ENCODE measurements at regions not wholly inside any gene's neighbourhood (a gene's known extent, or its start where the extent isn't known, plus 50 kb on each side); places are given as distances from the start of the nearest gene placed in this dataset.

DNA sequence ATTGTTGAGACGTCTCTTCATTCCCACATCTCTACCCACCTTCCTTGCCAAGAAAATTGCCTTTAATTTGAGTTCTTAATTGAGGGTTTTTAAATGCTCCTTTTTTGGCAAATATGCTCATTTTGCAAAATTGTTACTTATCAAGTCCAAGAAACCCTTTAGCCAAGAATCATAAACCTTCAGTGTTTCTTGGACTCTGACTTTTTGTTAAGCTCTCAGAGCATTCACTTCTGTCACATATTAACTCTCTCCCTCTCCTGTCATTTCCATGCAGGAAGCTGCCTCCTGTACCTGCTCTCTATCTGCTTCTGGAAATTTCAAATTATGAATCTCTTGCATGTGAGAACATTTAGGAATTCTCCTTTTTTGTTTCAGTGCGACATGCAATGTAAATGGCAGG is 100.0 kb upstream of the PIEZO2 start:
- no peak overlapping the region for H3K4me3 ChIP-seq (ENCODE audit: low read depth, low read length)
- TF ChIP-seq, protein P1, sequence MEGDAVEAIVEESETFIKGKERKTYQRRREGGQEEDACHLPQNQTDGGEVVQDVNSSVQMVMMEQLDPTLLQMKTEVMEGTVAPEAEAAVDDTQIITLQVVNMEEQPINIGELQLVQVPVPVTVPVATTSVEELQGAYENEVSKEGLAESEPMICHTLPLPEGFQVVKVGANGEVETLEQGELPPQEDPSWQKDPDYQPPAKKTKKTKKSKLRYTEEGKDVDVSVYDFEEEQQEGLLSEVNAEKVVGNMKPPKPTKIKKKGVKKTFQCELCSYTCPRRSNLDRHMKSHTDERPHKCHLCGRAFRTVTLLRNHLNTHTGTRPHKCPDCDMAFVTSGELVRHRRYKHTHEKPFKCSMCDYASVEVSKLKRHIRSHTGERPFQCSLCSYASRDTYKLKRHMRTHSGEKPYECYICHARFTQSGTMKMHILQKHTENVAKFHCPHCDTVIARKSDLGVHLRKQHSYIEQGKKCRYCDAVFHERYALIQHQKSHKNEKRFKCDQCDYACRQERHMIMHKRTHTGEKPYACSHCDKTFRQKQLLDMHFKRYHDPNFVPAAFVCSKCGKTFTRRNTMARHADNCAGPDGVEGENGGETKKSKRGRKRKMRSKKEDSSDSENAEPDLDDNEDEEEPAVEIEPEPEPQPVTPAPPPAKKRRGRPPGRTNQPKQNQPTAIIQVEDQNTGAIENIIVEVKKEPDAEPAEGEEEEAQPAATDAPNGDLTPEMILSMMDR (IDR thresholded peaks at IDR 0.05; ENCODE audit: low read depth, low read length), result no peak
- TF ChIP-seq POLR2A (IDR thresholded peaks at IDR 0.05; ENCODE audit: extremely low read depth, insufficient read length) (no peak), MYC (IDR thresholded peaks at IDR 0.05; ENCODE audit: low read depth, low read length) (no peak)
- TF ChIP-seq, protein P2, sequence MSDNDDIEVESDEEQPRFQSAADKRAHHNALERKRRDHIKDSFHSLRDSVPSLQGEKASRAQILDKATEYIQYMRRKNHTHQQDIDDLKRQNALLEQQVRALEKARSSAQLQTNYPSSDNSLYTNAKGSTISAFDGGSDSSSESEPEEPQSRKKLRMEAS (IDR thresholded peaks at IDR 0.05; ENCODE audit: low read depth, low read length), result no peak
- no peak for DNase-seq (ENCODE audit: low read depth)

DNA sequence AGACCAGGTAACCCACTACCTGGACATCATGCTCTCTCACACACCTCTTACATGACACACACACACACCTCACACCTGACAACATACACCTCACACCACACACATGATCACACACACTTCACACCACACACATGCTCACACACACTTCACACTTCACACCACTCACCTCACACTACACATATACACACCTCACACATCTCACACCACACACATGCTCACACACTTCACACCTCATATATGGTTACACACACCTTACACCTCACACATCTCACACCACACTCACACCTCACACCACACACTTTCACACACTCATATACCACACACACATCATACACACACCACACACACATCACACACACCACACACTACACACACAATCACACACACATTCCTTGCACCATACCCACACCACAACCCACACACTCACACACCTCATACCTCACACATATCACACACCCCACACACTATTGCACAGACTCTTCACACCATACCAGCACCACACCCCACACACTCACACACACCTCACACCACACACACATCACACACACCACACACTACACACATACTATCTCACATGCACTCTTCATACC is 98.1 kb upstream of the PIEZO2 start:
- no peak overlapping the region for H3K4me3 ChIP-seq (ENCODE audit: low read depth, low read length)
- no peak for DNase-seq (ENCODE audit: low read depth)
- TF ChIP-seq, protein P2 (IDR thresholded peaks at IDR 0.05; ENCODE audit: low read depth, low read length), result no peak

DNA sequence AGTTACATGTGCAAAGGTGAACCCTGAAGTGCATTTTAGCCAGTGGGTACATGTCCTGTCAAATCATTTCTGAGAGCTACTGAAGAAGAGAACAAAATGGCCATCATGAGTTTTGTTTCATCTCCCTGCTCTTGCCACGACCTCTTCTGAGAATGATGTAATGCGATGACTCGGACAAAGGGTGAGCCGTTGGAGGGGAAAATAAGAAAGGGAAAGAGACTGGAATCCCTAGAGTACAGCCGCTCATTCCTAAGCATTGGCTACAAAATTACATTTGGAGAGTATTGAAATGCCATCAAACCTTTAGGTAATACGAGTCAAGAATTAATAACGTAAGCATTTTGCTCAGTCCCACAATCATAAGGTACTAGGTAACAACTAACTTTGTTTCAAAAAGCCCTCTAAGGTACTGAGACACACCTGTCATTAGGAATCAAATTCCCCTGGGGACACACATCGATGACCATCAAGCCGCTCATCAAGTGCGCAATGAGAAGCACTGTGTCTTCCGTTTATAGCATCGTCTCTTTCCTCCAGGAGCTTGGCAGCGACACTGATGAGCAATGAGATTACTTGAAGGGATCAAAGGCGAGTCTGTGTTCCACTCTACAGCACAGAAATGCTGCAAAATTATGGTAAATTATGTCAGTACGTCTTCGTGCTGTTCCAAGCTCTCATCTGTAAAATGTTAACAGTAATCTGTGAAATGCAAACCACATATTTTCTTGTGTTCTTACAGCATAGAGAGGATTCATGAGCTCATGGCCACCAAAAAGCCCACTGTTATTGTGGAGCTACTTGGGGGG is 97.3 kb upstream of the PIEZO2 start:
- DNase-seq (ENCODE audit: low read depth), result no peak
- TF ChIP-seq, protein P1 (IDR thresholded peaks at IDR 0.05; ENCODE audit: low read depth, low read length), result no peak
- TF ChIP-seq MYC (IDR thresholded peaks at IDR 0.05; ENCODE audit: low read depth, low read length), result no peak
- TF ChIP-seq POLR2A (IDR thresholded peaks at IDR 0.05; ENCODE audit: extremely low read depth, insufficient read length), result no peak
- TF ChIP-seq, protein P2 (IDR thresholded peaks at IDR 0.05; ENCODE audit: low read depth, low read length), result no peak
- no peak overlapping the region for H3K4me3 ChIP-seq (ENCODE audit: low read depth, low read length)

DNA sequence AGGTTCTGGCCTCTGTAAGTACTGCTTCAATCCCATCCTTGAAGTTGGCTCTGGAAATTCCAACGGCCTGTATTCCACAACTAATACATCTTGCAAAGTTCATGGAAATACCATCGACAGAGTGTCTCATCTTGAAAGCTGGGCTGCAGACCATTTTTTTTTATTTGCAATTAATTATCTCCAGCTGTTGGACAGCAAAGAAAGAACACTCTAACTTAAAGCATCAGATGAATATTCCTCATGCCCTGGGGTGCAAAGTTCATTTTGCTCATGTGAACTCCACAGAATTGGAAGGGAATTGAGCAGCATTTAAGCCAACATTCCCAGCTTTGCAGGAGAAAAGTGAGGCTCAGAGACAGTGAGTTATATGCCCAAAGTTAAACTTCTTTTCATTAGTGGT is 96.5 kb upstream of the PIEZO2 start:
- TF ChIP-seq POLR2A (IDR thresholded peaks at IDR 0.05; ENCODE audit: extremely low read depth, insufficient read length) (no peak), MYC (IDR thresholded peaks at IDR 0.05; ENCODE audit: low read depth, low read length) (no peak)
- TF ChIP-seq, protein P1 (IDR thresholded peaks at IDR 0.05; ENCODE audit: low read depth, low read length), result no peak
- TF ChIP-seq, protein P2 (IDR thresholded peaks at IDR 0.05; ENCODE audit: low read depth, low read length), result no peak
- no peak for DNase-seq (ENCODE audit: low read depth)
- H3K4me3 ChIP-seq (ENCODE audit: low read depth, low read length), result no peak overlapping the region

DNA sequence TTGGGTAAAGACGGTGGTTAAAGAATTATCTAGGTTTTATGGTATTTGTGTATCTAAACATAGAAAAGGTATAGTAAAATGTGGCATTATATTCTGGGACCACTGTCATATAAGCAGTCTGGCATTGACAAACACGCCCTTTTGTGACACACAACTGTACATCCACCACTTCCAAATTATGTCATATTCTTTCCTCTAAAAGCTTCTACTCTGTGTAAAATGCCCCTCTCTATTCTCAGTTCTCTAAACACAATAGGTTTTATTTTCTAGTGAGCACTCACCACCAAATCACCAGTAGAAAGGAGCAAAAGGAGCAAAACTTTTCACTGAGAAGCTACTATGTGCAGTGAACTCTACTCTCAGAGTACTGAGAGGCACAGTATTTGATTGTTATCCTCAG is 88.1 kb upstream of the PIEZO2 start:
- TF ChIP-seq, protein P1 (IDR thresholded peaks at IDR 0.05; ENCODE audit: low read depth, low read length), result no peak
- TF ChIP-seq MYC (IDR thresholded peaks at IDR 0.05; ENCODE audit: low read depth, low read length), result no peak
- no peak for TF ChIP-seq POLR2A (IDR thresholded peaks at IDR 0.05; ENCODE audit: extremely low read depth, insufficient read length)
- TF ChIP-seq, protein P2 (IDR thresholded peaks at IDR 0.05; ENCODE audit: low read depth, low read length), result no peak
- no peak overlapping the region for H3K4me3 ChIP-seq (ENCODE audit: low read depth, low read length)
- no peak for DNase-seq (ENCODE audit: low read depth)

DNA sequence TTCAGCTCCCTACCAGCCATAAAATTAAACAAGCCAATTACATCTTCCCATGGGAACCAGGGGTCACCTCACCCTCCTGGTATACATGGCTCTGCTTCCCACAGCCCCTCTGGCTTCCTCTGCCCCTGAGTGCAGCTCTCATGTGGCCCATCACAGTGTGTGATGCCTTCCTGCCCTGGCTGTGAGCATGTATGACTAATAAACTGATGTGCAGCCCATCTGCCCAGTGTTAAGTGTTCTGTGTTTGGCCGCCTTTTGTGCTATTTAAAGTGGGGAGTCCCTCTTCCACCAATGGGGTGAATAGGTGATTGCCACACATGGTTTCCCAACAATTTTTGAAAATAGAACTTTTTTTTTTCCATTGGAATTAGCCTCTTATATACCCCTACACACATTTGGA is 87.7 kb upstream of the PIEZO2 start:
- no peak for DNase-seq (ENCODE audit: low read depth)
- TF ChIP-seq POLR2A (IDR thresholded peaks at IDR 0.05; ENCODE audit: extremely low read depth, insufficient read length), result no peak
- TF ChIP-seq, protein P1 (IDR thresholded peaks at IDR 0.05; ENCODE audit: low read depth, low read length), result no peak
- TF ChIP-seq, protein P2 (IDR thresholded peaks at IDR 0.05; ENCODE audit: low read depth, low read length), result no peak
- H3K4me3 ChIP-seq (ENCODE audit: low read depth, low read length), result no peak overlapping the region
